RWPE2 (cell line): ENCODE measurements at regions not wholly inside any gene's neighbourhood (a gene's known extent, or its start where the extent isn't known, plus 50 kb on each side); places are given as distances from the start of the nearest gene placed in this dataset.

Experiments used
- ATAC-seq: fragments of 200-7000 bp; cut with Tn5 transposase; 3 replicates; pipeline ENCODE4 v1.9.1; 2021; ENCODE audit warnings: low read depth
- DNase-seq: peaks from one replicate; pipeline ENCODE4 v3.0.0-alpha.2; 2020; ENCODE audit warnings: low spot score
- H3K27ac ChIP-seq: fragments of 450-650 bp; 2 replicates; pipeline ENCODE4 v1.5.1; 2017; ENCODE audit warnings: mild to moderate bottlenecking; ENCODE audit not compliant: poor library complexity, severe bottlenecking
- H3K27me3 ChIP-seq: fragments of 250-450 bp; sonication (Bioruptor Pico); 2 replicates; pipeline ENCODE4 v1.5.1; 2021; ENCODE audit warnings: mild to moderate bottlenecking, moderate library complexity; ENCODE audit not compliant: insufficient read depth, poor library complexity, severe bottlenecking
- H3K36me3 ChIP-seq: fragments of 250-450 bp; sonication (Bioruptor Pico); 2 replicates; pipeline ENCODE4 v1.5.1; 2020; ENCODE audit warnings: low read depth, mild to moderate bottlenecking, moderate library complexity
- H3K4me1 ChIP-seq: fragments of 250-450 bp; sonication (Bioruptor Pico); 2 replicates; pipeline ENCODE4 v1.5.1; 2021; ENCODE audit warnings: mild to moderate bottlenecking, moderate library complexity; ENCODE audit not compliant: insufficient read depth, poor library complexity, severe bottlenecking
- H3K4me3 ChIP-seq: fragments of 250-450 bp; sonication (Bioruptor Pico); 2 replicates; pipeline ENCODE4 v1.5.1; 2021; ENCODE audit warnings: mild to moderate bottlenecking, moderate library complexity; ENCODE audit not compliant: severe bottlenecking
- H3K9me3 ChIP-seq: fragments of 250-450 bp; sonication (Bioruptor Pico); 2 replicates; pipeline ENCODE4 v1.5.1; 2021; ENCODE audit warnings: mild to moderate bottlenecking, moderate library complexity; ENCODE audit not compliant: severe bottlenecking
- TF ChIP-seq, protein P1 (sequence below): fragments of 450-650 bp; IDR thresholded peaks from one replicate; pipeline ENCODE4 v1.5.1; 2017; ENCODE audit warnings: mild to moderate bottlenecking, moderate library complexity; ENCODE audit not compliant: poor library complexity, severe bottlenecking

DNA sequence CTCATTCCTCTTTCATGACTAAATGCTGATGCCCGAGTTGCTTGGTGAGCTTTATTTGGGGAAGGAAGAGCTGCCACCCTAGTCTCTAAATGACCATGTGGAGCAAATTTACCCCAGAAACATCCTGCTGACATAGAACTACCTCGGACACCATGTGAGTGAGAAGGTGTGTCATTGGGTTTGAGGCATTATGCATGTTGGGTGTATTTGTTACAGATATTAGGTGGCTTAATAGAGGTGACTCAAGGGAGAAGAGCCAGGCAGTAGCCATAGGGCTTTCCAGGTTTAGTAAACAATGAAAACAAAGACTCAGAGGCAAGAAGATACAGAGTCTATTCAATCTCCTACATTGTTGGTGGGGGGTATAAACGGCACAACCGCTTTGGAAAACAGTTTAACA, 581.5 kb downstream of the CCDC171 start:
- no peaks in the 10 kb centered on the region for H3K27me3 ChIP-seq
- DNase-seq (no peak), ATAC-seq (no peak)
- TF ChIP-seq, protein P1, sequence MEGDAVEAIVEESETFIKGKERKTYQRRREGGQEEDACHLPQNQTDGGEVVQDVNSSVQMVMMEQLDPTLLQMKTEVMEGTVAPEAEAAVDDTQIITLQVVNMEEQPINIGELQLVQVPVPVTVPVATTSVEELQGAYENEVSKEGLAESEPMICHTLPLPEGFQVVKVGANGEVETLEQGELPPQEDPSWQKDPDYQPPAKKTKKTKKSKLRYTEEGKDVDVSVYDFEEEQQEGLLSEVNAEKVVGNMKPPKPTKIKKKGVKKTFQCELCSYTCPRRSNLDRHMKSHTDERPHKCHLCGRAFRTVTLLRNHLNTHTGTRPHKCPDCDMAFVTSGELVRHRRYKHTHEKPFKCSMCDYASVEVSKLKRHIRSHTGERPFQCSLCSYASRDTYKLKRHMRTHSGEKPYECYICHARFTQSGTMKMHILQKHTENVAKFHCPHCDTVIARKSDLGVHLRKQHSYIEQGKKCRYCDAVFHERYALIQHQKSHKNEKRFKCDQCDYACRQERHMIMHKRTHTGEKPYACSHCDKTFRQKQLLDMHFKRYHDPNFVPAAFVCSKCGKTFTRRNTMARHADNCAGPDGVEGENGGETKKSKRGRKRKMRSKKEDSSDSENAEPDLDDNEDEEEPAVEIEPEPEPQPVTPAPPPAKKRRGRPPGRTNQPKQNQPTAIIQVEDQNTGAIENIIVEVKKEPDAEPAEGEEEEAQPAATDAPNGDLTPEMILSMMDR, result no peak
- no peaks in the 10 kb centered on the region for H3K9me3 ChIP-seq
- H3K27ac ChIP-seq, result no peak overlapping the region
- H3K36me3 ChIP-seq, result no peaks in the 10 kb centered on the region
- H3K4me1 ChIP-seq, result peaks cover 7% of the 10 kb centered on the region
- no peak overlapping the region for H3K4me3 ChIP-seq

DNA sequence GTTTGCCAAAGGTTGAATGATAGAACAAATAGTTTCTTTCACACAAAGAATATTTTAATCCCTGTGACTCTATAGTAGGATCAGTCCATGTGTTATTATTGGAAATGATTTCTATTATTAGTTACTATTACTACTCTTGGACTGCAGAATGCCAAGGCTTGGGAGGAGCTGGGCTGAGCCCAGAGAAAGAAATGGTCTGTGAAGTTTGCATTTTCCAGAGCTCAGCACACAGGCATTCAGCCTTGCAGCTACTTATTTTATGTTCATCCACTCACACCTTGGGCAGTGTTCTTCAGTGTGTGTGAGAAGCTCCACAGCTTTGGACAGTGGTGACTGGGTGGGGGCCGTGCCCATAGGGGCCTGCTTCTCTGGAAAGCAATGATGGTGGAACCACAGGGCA, 583.1 kb downstream of the CCDC171 start:
- DNase-seq, result no peak
- H3K27me3 ChIP-seq, result no peaks in the 10 kb centered on the region
- TF ChIP-seq, protein P1, result no peak
- no peak overlapping the region for H3K27ac ChIP-seq
- no peaks in the 10 kb centered on the region for H3K9me3 ChIP-seq
- no peak for ATAC-seq
- peaks cover 7% of the 10 kb centered on the region for H3K4me1 ChIP-seq
- no peak overlapping the region for H3K4me3 ChIP-seq
- H3K36me3 ChIP-seq, result no peaks in the 10 kb centered on the region

DNA sequence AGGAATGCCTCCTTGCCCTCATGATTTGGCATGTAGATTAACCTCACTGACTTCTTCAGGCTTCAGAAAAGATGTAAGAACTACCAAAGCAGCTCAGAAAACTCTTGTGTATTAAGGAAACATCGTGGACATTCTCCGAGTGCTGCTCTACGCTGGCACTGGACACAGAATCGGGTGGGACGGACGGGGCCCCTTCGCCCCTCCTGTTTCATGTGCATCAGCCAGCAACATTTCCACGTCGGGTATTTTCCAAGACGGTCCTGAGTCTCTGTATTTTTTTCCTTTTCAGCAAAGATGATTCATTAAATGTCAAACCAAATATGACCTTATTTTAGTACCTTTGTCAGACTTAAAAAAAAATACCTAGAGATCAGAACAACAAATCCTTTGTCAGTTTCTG, 583.6 kb downstream of the CCDC171 start:
- no peak overlapping the region for H3K4me3 ChIP-seq
- TF ChIP-seq, protein P1, result no peak
- H3K36me3 ChIP-seq, result no peaks in the 10 kb centered on the region
- no peak overlapping the region for H3K27ac ChIP-seq
- H3K9me3 ChIP-seq, result no peaks in the 10 kb centered on the region
- no peak for ATAC-seq
- H3K27me3 ChIP-seq, result no peaks in the 10 kb centered on the region
- peaks cover 7% of the 10 kb centered on the region for H3K4me1 ChIP-seq
- no peak for DNase-seq

DNA sequence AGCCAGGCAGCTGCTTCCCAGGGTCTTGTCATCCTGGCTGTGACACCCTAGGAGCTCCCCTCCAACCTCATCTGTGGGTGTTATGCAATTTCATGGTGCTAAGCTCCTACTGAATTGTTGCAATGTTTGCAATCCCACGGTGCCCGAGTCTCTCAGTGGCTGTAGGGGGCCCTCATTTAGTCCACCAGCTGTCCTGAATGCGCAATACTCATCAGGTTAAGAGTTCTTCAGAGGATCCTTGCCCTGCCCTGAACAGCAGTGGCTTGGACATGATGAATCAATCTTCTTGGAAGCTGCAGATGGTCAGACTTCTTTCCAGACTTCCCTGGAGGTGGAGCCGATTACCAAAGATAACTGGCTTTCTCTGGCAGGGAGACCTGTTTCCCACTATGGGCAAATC, 584.1 kb downstream of the CCDC171 start:
- peaks cover 7% of the 10 kb centered on the region for H3K4me1 ChIP-seq
- no peaks in the 10 kb centered on the region for H3K27me3 ChIP-seq
- H3K36me3 ChIP-seq, result no peaks in the 10 kb centered on the region
- H3K4me3 ChIP-seq, result no peak overlapping the region
- H3K27ac ChIP-seq, result no peak overlapping the region
- TF ChIP-seq, protein P1, result no peak
- DNase-seq, result no peak
- no peaks in the 10 kb centered on the region for H3K9me3 ChIP-seq
- no peak for ATAC-seq

DNA sequence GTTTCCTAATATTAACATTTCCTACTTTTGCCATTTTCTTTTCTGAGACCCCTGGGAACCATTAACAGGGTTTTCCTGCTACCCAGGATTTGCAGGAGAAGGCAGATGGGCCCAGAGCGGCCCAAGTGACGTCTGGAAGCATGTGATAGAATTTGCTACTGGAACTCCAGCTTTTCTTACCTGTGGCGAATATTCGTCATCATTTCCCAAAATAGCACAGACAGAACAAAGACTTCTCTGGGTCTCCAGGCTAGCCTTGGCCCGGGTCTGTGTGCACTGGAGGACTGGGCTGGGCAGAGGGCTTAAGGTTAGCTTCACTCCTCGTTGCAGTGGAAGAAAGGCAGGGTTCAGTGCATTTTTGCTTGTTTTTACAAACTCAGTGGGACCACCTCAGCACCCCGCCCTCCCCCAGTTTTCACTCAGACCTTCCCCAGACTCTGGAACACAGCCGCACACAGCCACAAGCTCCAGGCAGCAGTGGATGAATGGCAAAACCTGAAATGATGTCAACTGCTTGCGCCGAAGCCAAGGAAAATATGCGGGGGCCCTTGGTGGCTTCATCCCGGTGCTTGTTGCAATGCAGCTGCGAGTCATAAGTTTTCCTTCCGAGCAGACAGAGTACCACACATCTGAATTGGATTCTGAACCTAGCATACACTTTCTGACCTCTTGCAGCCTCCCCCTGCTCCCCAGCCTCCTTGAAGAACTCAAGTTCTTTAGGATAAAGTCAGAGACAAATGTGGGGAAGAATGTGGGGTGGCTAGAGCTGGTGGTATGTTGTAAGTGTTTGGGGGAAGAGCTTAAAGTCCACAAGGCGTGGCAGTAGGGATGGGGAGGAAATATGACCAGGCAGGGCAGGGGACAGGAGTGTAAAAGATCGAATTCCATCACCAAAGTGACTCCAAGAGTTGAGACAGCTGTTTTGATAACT, 586.0 kb downstream of the CCDC171 start:
- Histone ChIP-seq H3K27me3 (no peaks in the 10 kb centered on the region), H3K36me3 (no peaks in the 10 kb centered on the region), H3K9me3 (no peaks in the 10 kb centered on the region), H3K27ac (no peak overlapping the region), H3K4me1 (peaks cover 10% of the 10 kb centered on the region), H3K4me3 (no peak overlapping the region)
- TF ChIP-seq, protein P1, result no peak
- DNase-seq (no peak), ATAC-seq (peak; percentile 40)
